ENCODE measurements at regions not wholly inside any gene's neighbourhood (a gene's known extent, or its start where the extent isn't known, plus 50 kb on each side); places are given as distances from the start of the nearest gene placed in this dataset.
"Not testable (repeated sequence)": the region's sequence is repeated elsewhere in the genome, so short reads cannot be mapped to it uniquely, and the experiment has no call there.

GRCh38 chr10:33688506-33688905, 354.0 kb upstream of the NRP1 start:
- no peak for DNase-seq

- no peak for DNase-seq
Observed at GRCh38 chr10:33684211-33684611, 349.7 kb upstream of the NRP1 start.

DNA sequence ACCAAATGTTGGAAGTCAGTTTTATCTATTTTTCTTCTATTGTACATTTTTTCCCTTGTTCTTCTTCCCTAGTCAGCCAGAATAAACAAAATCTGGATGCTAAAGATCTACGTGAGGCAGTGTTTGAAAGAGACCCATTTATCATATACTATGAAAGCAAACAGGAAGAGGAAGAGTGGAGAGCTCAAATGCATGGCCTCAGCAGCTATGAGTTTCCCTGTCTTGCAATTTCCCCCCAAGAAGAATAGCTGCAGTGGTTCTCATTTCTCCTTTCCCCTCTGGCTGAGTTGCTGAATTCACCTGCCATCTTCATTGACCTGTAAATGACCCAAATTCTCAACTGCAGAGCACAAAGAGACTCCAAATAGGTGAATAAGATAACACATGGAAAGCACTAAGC, 347.1 kb upstream of the NRP1 start:
- no peak for DNase-seq

- DNase-seq: no peak
Observed at GRCh38 chr10:33680036-33680435, 345.6 kb upstream of the NRP1 start.

- DNase-seq: no peak
Observed at GRCh38 chr10:33676606-33677339, 342.3 kb upstream of the NRP1 start.

DNA sequence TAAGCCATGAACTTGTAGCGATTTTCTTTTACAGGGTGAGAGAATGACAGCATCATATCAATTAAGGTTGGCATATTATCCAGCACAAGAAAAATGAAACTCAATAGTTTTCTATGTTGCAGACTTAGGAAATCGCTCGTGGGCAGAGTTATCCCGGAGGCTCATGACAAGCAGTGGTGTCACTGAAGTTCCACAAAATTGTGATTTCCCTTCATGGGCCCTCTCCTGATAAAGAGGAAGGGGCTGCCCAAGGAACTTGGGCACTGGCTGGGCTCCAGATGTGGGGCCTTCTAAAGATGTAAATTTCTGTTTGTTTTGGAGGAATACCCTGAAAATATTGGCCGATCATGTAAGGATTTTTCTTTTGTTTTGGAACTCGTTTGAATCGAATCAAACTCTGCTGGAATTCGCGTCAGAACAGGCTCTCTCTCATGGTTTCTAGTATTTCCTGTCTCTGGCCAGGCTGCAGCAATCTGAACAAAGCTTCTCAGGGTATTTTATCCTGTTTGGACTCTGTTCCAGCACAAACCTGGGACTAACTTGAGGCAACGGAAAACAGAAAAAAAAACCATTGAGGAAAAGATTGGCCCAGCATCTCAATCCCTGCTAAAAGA, 340.6 kb upstream of the NRP1 start:
- DNase-seq: no peak

DNA sequence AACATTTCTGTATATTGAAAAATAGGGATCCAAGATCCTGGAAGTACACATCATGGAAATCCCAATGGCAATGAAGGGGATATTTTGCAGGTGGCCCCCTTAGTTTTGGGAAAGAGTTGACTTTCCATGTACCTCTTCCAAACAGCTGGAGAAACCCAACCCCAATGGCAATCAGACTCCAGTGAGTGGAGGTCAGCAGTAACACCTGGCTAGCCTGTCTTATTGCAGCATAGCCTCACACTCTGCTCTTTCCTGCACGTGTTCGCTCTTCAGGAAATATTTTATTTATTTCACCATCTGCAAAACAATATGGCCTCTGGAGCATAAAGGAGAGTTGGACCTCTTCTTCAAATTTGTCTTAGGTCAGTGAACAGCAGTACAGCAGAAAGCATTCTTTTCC, 340.0 kb upstream of the NRP1 start:
- no peak for DNase-seq

DNA sequence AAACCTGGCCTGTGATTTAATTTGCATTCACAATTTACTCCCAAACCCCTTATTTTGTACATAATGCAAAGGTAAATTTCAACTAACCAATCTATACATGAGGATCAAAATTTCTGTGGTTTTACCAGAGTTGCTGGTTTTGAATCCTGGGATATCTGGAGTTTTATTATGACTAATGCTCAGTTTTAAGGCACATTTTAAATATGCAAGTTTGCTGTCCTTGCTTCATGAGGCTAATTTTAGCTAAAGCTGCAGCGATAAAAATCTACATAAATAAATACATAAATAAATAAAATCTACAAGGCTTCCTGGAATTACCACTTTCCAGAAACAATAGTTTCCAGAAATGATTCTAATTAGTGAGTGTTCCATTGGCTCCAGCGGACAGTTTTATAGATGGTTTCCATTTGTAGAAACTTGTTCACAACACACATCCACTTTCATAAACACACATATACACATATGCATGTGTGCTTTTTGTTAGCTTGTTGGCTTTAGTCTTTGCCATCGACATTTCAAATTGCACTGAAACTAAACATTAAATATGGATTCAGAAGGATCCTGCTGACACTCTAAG, 339.5 kb upstream of the NRP1 start:
- no peak for DNase-seq

GRCh38 chr10:33669904-33670303, 335.4 kb upstream of the NRP1 start:
- DNase-seq: no peak

DNA sequence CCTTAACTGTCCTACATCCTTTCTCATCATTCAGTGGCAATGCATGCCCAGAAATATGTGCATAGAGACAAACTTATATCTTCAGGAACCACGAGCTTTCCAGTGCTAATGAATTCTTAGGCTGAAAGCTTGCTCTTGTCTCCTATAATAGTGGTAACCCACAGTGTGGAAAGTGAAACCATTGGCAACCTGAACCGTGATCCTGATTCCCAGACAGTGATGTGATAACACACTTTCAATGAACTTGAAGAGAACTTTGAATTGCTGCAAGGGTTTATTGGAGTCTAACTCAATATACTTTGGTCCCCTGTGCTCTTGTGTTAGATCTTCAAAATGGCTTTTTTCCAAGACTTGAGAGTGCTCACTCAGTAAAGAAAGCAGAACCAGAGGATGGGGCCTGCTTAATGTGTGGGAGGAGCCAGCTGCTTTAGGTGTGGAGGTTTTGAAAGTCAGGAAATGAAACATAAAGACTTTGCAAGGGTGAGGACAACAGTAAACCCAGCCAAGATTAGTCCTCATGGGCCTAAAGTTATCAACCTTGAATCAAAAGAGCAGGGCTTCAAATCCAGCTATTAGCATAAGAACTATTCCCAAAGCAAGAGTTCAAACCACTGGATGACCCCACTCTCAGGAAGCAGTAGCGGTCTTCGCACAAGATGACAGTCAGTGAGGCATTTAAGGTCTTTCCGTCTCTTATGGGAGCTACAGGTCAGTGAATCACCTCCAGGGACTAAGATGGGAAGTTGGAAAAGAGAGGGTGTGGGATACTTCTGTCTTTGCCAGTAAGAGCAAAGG, 332.4 kb upstream of the NRP1 start:
- no peak for DNase-seq

DNA sequence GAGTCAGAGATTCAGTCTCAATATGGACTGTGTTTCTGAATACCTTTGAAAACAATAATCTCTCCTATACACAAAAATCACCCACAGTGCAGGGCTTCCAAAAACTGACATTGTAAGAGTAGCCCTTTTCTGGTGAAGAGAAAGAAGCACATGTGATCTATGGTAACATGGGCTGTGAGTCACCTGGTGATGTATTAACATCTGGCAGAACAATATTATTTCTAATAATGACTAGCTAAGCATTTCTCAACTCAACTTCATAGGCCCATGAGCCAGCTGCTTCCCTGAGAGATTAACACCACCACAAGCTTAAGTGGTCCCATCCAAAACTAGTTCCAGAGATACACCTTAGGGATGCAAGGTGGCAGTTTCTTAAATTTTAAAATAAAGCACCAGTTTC, 331.0 kb upstream of the NRP1 start:
- no peak for DNase-seq

- DNase-seq: no peak
Observed at GRCh38 chr10:33664070-33664469, 329.6 kb upstream of the NRP1 start.

DNA sequence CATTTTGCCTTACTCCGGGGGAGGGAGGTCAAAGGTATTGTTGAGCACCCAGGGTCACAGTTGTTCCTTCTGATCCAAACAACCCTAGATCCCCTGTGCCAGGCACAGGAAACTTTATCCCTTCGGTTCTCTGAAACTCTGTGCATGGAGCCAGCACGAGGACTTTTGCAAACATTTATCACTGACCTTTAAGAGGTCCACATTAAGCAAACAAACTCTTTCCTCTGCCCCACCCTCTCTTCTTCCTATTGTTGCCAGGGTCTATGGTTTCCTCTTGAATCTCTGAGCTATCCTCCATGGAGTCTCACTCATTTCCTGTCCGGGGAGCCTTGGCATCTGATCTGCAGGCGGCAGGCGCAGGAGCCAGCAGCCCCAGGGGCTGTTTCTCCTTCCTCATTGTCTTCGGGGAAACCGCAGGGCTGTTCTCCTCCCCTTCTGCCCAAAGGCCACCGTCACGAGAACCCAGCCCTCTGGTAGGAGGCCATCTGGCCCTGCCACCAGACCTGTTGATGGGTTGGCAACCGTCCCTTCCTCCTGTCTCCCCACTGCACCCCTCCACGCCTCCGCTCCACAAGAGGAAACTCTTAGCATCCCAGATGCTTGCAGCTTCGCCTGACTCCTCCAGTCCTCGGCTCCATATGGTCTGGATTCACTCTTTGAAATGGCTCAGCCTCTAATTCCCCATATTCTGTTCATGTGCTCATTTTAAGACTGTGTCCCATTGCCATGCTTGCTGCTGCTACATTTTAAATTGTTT, 327.3 kb upstream of the NRP1 start:
- DNase-seq: peak; percentile 64

- DNase-seq: no peak
Observed at GRCh38 chr10:33660329-33660728, 325.9 kb upstream of the NRP1 start.

DNA sequence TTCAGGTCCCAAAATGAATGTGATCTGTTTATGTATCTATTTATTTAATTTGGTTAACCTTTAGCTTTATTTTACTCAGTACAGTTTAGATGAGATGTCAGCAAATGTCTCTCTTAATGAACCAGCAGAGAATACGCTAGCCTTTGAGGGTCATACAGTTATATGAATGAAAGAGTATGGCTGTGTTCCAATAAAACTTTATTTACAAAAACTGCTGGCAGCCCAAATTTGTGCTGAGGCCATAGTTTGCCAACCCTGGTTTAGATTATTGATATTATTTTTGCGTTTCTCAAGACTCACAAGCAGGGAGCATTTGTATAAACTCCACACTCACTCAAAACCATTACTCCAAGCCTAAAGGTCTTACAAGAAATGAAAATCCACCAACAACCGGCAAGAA, 323.4 kb upstream of the NRP1 start:
- DNase-seq: no peak

GRCh38 chr10:33657154-33657908, 322.9 kb upstream of the NRP1 start:
- DNase-seq: peak; percentile 68

DNA sequence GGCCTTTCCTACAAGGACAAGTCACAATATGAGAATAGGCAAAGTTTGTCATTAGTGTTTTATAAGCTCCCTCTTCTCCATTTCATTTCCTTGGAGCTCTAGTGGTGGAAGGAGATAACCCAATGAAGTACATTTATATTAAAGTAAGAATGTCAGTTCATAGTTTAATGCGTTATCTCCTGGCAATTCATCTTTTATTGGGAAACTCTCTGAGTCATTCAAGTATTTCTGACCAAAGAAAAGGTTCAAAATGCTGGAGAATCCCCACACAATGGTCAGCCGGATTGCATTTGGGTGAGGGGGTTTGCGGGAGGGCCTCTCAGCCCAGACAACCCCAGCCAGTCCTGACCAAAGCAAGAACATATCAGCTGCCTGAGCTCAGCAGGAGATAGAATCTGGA, 321.5 kb upstream of the NRP1 start:
- no peak for DNase-seq

GRCh38 chr10:33655165-33655815, 320.8 kb upstream of the NRP1 start:
- DNase-seq: no peak

GRCh38 chr10:33653584-33654367, 319.3 kb upstream of the NRP1 start:
- no peak for DNase-seq

DNA sequence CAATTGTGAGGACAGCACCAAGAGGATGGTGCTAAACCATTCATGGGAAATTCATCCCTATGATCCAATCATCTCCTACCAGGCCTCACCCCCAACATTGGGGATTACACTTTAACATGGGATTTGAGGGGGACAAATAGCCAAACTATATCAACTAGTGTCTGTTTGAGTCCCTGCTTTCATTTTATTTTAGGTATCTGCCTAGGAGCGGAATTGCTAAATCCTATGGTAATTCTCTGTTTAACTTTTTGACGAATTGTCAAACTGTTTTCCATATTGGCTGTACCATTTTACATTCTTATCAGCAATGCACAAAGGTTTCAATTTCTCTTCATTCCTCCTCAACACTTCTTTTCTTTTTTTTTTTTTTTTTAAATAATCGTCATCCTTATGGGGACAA, 318.4 kb upstream of the NRP1 start:
- DNase-seq: no peak

DNA sequence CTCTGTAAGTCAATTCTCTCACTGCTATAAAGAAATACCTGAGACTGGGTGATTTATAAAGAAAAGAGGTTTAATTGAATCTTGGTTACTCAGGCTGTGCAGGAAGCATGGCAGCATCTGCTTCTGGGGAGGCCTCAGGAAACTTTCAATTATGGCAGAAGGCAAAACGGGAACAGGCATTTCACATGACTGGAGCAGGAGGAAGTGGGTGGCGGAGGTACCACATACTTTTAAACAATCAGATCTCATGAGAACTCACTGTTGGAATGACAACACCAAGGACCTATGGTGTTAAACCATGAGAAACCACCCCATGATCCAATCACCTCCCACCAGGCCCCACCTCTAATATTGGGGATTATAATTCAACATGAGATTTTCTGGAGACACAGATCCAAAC, 315.7 kb upstream of the NRP1 start:
- not testable (repeated sequence) for DNase-seq
